ENCODE measurements at regions not wholly inside any gene's neighbourhood (a gene's known extent, or its start where the extent isn't known, plus 50 kb on each side); places are given as distances from the start of the nearest gene placed in this dataset.

DNA sequence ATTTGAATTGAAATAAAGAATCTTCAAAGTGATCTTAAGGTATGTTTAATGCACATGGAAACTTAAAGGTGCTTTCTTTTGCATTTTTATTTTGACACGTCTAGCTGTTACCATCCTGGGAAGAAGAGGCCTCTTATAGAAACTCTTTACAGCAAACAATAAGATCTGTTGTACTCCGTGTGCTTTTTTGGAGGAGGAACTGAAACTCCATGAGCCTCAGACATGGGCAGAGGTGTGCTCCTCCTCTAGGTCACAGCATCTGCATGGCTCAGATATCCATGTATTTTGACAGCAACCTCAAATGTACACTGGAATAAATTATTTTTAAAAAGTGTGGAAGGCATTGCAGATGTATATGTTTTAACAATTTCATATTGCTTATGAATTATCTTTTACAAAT lies 783.3 kb upstream of the SALL3 start:
- no CpG with 5 or more reads among the region's 2 CpGs for WGBS, 2 experiments (ENCODE audit: insufficient coverage in 2 of 2)
- H3K4me1 ChIP-seq (ENCODE audit: control insufficient read depth, insufficient read depth, low read length, poor library complexity, severe bottlenecking) = no peaks in the 10 kb centered on the region

DNA sequence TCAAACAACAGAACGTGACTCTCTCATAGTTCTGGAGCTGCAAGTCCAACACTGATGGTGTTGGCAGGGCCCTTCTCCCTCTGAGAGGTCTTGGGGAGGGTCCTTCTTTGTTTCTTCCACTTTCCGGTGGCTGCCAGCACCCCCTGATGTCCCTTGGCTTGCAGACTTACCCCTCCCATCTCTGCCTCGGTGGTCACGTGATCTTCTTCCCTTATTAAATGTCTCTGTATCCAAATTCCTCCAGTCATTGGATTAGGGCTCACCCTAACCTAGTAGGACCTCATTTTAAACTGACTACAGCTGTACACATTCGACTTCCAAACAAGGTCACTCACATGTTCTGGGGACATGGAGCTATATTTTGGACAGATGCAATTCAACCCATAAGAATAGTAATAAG lies 780.6 kb upstream of the SALL3 start:
- H3K4me1 ChIP-seq (ENCODE audit: control insufficient read depth, insufficient read depth, low read length, poor library complexity, severe bottlenecking) = no peaks in the 10 kb centered on the region
- WGBS, 2 experiments (ENCODE audit: insufficient coverage in 2 of 2) = 83 to 91% methylated on average over 3 to 5 of the region's 5 CpGs
- H3K36me3 ChIP-seq (ENCODE audit: control insufficient read depth, insufficient read depth, low read length) = no peaks in the 10 kb centered on the region
- no peak overlapping the region for H3K27ac ChIP-seq (ENCODE audit: low read depth, low read length, severe bottlenecking)
- no peak overlapping the region for H3K4me3 ChIP-seq (ENCODE audit: extremely low read depth, insufficient read depth, low read length, poor library complexity, severe bottlenecking)
- H3K9me3 ChIP-seq (ENCODE audit: control insufficient read depth, low read length) = no peaks in the 10 kb centered on the region

More for the DNA sequence above, 783.3 kb upstream of the SALL3 start:
- Histone ChIP-seq H3K4me3 (ENCODE audit: extremely low read depth, insufficient read depth, low read length, poor library complexity, severe bottlenecking) (no peak overlapping the region), H3K36me3 (ENCODE audit: control insufficient read depth, insufficient read depth, low read length) (no peaks in the 10 kb centered on the region), H3K9me3 (ENCODE audit: control insufficient read depth, low read length) (no peaks in the 10 kb centered on the region), H3K27ac (ENCODE audit: low read depth, low read length, severe bottlenecking) (no peak overlapping the region)

DNA sequence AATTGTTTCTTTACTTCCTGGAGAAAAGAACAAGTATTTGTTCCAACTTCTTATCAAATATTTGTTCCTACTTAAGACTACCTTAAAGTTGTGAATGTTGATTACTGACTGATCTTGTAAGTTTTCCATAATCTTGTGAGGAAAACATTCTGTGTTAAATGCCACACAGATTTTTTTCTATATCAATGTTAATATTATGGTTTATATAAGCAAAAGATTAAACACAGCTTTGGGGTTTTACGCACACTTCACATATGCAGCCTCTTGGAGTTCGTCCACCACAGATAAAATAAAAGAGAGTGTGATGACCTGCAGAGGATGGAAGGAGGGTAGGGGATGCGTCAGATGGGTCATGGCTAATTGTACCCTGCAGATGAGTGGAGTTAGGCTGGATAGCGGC lies 780.0 kb upstream of the SALL3 start:
- Histone ChIP-seq H3K9me3 (ENCODE audit: control insufficient read depth, low read length) (no peaks in the 10 kb centered on the region), H3K4me3 (ENCODE audit: extremely low read depth, insufficient read depth, low read length, poor library complexity, severe bottlenecking) (no peak overlapping the region), H3K36me3 (ENCODE audit: control insufficient read depth, insufficient read depth, low read length) (no peaks in the 10 kb centered on the region), H3K4me1 (ENCODE audit: control insufficient read depth, insufficient read depth, low read length, poor library complexity, severe bottlenecking) (no peaks in the 10 kb centered on the region), H3K27ac (ENCODE audit: low read depth, low read length, severe bottlenecking) (no peak overlapping the region)
- 29 to 78% methylated on average over 1 to 4 of the region's 4 CpGs for WGBS, 2 experiments (ENCODE audit: insufficient coverage in 2 of 2)

DNA sequence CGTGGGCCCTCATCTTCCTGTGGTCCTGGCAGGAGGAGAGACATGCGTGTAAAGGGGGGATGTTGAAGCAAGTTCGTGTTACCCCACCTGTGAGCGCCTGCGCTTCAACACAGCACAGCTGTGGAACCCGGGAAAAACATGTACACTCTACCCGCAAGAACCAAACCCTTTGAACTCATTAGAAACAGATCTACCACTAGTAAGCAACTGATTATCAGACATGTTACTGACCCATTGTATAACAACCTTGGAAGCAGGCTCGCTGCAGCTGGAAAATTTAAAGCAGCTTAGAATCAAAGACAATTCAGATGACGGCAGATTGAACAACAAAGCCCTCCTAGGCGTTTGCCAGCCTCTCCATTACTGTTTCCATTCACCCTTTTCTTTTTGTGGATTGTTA lies 771.7 kb upstream of the SALL3 start:
- Histone ChIP-seq H3K4me1 (ENCODE audit: control insufficient read depth, insufficient read depth, low read length, poor library complexity, severe bottlenecking) (no peaks in the 10 kb centered on the region), H3K9me3 (ENCODE audit: control insufficient read depth, low read length) (no peaks in the 10 kb centered on the region), H3K36me3 (ENCODE audit: control insufficient read depth, insufficient read depth, low read length) (no peaks in the 10 kb centered on the region), H3K27ac (ENCODE audit: low read depth, low read length, severe bottlenecking) (no peak overlapping the region), H3K4me3 (ENCODE audit: extremely low read depth, insufficient read depth, low read length, poor library complexity, severe bottlenecking) (no peak overlapping the region)
- WGBS, 2 experiments (ENCODE audit: insufficient coverage in 2 of 2) = 80 to 88% methylated on average over 1 to 7 of the region's 10 CpGs

DNA sequence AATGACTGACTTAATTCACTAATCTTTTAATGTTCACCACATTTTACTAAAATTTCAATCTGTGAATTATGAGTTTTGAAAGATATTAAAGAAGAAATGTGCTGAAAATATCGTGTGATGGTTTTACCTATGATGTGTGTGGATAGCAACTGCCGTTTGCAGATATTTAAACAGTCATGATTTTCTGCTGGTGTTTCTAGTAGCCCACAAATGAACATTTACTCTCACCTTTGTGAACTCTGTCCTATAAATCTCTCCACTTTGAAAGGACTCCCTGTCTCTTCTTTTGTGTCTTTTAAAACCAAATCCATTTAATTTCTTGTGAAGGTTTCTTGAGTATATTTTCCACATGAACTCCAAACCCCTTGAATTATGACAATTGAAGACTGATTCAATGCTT lies 771.2 kb upstream of the SALL3 start:
- Histone ChIP-seq H3K4me1 (ENCODE audit: control insufficient read depth, insufficient read depth, low read length, poor library complexity, severe bottlenecking) (no peaks in the 10 kb centered on the region), H3K9me3 (ENCODE audit: control insufficient read depth, low read length) (no peaks in the 10 kb centered on the region), H3K36me3 (ENCODE audit: control insufficient read depth, insufficient read depth, low read length) (no peaks in the 10 kb centered on the region), H3K27ac (ENCODE audit: low read depth, low read length, severe bottlenecking) (no peak overlapping the region), H3K4me3 (ENCODE audit: extremely low read depth, insufficient read depth, low read length, poor library complexity, severe bottlenecking) (no peak overlapping the region)
- no CpG with 5 or more reads among the region's 2 CpGs for WGBS, 2 experiments (ENCODE audit: insufficient coverage in 2 of 2)

DNA sequence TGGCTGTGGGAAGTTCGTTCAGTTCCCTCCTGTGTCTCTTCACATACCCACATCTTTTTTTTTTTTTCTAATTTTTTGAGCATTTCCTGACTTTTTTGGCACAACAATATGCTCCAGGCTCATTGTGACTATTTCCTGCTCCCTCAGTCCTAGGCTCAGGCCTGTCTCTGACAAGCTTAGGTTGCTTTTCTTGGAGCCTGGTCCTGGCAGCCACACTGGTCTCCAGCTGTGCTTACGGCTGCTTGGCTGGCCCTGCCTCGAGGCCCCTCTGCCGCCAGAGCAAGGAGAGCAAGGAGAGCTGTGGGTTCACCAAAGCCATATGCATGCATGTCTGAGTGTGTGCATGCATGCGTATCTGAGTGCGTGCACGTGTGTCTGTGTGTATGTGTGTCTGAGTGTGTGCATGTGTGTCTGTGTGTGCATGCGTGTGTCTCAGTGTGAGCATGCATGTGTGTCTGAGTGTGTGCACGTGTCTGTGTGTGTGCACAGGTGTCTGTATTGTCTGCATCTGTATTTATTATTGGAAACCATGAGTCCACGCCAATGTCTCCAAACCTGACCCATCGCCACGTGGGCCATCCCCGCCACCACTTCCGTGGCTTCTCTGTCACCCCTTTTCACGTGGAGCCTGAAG lies 766.1 kb upstream of the SALL3 start:
- Histone ChIP-seq H3K4me1 (ENCODE audit: control insufficient read depth, insufficient read depth, low read length, poor library complexity, severe bottlenecking) (no peaks in the 10 kb centered on the region), H3K4me3 (ENCODE audit: extremely low read depth, insufficient read depth, low read length, poor library complexity, severe bottlenecking) (no peak overlapping the region), H3K9me3 (ENCODE audit: control insufficient read depth, low read length) (no peaks in the 10 kb centered on the region), H3K36me3 (ENCODE audit: control insufficient read depth, insufficient read depth, low read length) (no peaks in the 10 kb centered on the region), H3K27ac (ENCODE audit: low read depth, low read length, severe bottlenecking) (no peak overlapping the region)
- 83 to 94% methylated on average over 7 to 15 of the region's 15 CpGs for WGBS, 2 experiments (ENCODE audit: insufficient coverage in 2 of 2)

DNA sequence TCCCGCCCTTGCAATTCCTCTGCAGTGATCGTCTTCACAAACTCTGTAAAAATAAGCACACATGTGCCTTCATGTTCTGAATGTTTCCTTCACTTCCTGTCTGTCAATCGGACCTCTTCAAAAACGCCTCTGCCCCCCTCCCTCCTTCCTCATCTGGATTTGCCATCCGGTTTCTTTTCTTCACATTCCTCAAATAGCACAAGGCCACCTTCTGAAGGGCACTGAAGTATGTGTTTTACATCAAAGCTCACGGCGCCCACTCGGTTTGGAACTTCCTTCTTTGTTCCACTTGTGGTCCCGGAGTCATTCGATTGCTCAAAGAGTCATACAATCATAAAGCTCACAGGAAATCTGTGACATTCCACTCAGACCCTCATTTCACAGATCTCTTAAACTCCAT lies 758.1 kb upstream of the SALL3 start:
- no peaks in the 10 kb centered on the region for H3K4me1 ChIP-seq (ENCODE audit: control insufficient read depth, insufficient read depth, low read length, poor library complexity, severe bottlenecking)
- H3K9me3 ChIP-seq (ENCODE audit: control insufficient read depth, low read length) = no peaks in the 10 kb centered on the region
- H3K36me3 ChIP-seq (ENCODE audit: control insufficient read depth, insufficient read depth, low read length) = no peaks in the 10 kb centered on the region
- WGBS, 2 experiments (ENCODE audit: insufficient coverage in 2 of 2) = 79 to 89% methylated on average over 5 to 10 of the region's 10 CpGs
- H3K4me3 ChIP-seq (ENCODE audit: extremely low read depth, insufficient read depth, low read length, poor library complexity, severe bottlenecking) = no peak overlapping the region
- H3K27ac ChIP-seq (ENCODE audit: low read depth, low read length, severe bottlenecking) = no peak overlapping the region

DNA sequence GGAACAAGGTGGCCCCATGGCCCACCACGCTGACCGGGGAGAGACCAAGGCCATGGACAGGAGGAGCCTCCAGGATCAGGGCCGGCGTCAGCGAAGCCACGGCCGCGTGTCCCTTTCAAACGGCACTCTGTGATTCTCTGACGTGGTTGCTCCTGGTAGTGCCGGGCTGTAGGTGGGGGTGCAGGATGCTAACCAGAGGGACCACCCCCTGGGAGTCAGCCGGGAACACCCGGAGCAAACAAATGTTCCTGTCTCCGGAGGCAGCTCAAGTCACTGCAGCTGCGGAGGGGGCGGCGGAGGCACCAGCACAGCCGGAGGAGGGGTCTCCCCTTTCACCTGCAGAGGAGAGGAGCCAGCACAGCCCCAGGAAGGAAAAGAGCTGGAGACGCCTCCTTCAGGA lies 750.6 kb upstream of the SALL3 start:
- Histone ChIP-seq H3K36me3 (ENCODE audit: control insufficient read depth, insufficient read depth, low read length) (no peaks in the 10 kb centered on the region), H3K4me3 (ENCODE audit: extremely low read depth, insufficient read depth, low read length, poor library complexity, severe bottlenecking) (no peak overlapping the region)
- WGBS, 2 experiments (ENCODE audit: insufficient coverage in 2 of 2) = 49 to 55% methylated on average over 13 to 18 of the region's 19 CpGs

DNA sequence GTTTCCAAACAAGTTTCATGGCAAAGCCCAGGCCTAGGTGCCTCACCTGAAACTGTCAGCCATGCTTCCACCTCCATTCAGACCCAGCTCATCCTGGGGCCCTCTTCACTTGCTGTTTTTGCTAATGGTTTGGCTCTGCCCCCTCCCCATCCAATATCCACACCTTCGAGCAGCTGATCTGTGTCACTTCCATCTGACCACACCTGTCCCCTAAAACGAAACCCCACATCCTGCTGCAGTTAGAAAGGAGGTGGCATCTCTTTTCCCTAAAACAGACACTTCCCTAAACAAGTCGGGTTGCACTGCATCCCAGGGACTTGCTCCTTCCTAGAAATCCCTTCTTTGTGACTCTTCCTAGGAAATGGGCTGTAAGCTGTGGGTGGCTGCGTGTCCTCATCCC lies 748.7 kb upstream of the SALL3 start:
- no peaks in the 10 kb centered on the region for H3K9me3 ChIP-seq (ENCODE audit: control insufficient read depth, low read length)
- H3K36me3 ChIP-seq (ENCODE audit: control insufficient read depth, insufficient read depth, low read length) = no peaks in the 10 kb centered on the region
- H3K27ac ChIP-seq (ENCODE audit: low read depth, low read length, severe bottlenecking) = no peak overlapping the region
- no peaks in the 10 kb centered on the region for H3K4me1 ChIP-seq (ENCODE audit: control insufficient read depth, insufficient read depth, low read length, poor library complexity, severe bottlenecking)
- 72 to 84% methylated on average over 2 to 4 of the region's 4 CpGs for WGBS, 2 experiments (ENCODE audit: insufficient coverage in 2 of 2)
- H3K4me3 ChIP-seq (ENCODE audit: extremely low read depth, insufficient read depth, low read length, poor library complexity, severe bottlenecking) = no peak overlapping the region

More for the DNA sequence above, 750.6 kb upstream of the SALL3 start:
- no peaks in the 10 kb centered on the region for H3K9me3 ChIP-seq (ENCODE audit: control insufficient read depth, low read length)
- H3K4me1 ChIP-seq (ENCODE audit: control insufficient read depth, insufficient read depth, low read length, poor library complexity, severe bottlenecking) = no peaks in the 10 kb centered on the region
- no peak overlapping the region for H3K27ac ChIP-seq (ENCODE audit: low read depth, low read length, severe bottlenecking)

DNA sequence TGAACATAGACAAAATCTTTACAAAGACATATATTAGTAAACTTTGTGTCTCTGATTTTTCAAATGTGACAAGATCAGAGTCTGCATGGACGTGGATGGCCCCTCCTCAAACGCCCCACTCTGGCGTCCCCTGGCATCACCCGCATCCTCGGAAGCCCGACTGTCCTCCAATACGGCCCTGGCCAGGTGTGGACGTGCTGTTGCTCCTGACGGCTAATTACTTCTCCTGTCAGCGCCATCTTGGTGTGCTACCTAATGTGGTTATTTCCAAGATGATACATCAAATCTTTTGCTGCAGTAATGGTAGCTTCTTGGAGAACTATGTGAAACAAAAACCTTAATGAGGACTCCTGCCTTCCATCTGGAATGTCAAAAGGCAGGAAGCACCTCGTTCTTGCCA lies 747.4 kb upstream of the SALL3 start:
- Histone ChIP-seq H3K4me3 (ENCODE audit: extremely low read depth, insufficient read depth, low read length, poor library complexity, severe bottlenecking) (no peak overlapping the region), H3K9me3 (ENCODE audit: control insufficient read depth, low read length) (no peaks in the 10 kb centered on the region), H3K27ac (ENCODE audit: low read depth, low read length, severe bottlenecking) (no peak overlapping the region), H3K36me3 (ENCODE audit: control insufficient read depth, insufficient read depth, low read length) (no peaks in the 10 kb centered on the region), H3K4me1 (ENCODE audit: control insufficient read depth, insufficient read depth, low read length, poor library complexity, severe bottlenecking) (no peaks in the 10 kb centered on the region)
- 79 to 87% methylated on average over 10 to 11 of the region's 11 CpGs for WGBS, 2 experiments (ENCODE audit: insufficient coverage in 2 of 2)

DNA sequence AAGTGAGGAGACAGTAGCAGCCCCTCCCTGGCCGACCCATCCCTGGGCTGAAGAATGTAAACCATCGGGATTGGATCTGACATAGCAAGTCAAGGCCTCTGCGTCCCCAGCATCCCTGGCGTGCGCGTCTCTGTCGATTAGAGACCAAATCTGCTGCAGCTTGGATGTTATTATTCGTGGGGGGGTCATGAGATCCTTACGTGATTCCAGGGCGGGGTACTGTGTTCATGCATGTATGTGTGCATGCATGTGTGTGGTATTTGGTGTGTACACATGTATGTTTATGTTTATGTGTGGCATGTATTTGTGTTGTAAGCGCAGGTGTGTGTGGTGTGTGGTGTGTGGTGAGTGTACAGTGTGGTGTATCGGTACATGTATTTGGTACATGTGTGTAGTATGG lies 741.8 kb upstream of the SALL3 start:
- Histone ChIP-seq H3K36me3 (ENCODE audit: control insufficient read depth, insufficient read depth, low read length) (no peaks in the 10 kb centered on the region), H3K9me3 (ENCODE audit: control insufficient read depth, low read length) (no peaks in the 10 kb centered on the region), H3K4me3 (ENCODE audit: extremely low read depth, insufficient read depth, low read length, poor library complexity, severe bottlenecking) (no peak overlapping the region), H3K27ac (ENCODE audit: low read depth, low read length, severe bottlenecking) (no peak overlapping the region), H3K4me1 (ENCODE audit: control insufficient read depth, insufficient read depth, low read length, poor library complexity, severe bottlenecking) (peaks cover 4% of the 10 kb centered on the region)
- WGBS, 2 experiments (ENCODE audit: insufficient coverage in 2 of 2) = 89 to 94% methylated on average over 10 to 12 of the region's 12 CpGs

Measured in mesodermal cell (in vitro differentiated cells).